ENCODE measurements at regions not wholly inside any gene's neighbourhood (a gene's known extent, or its start where the extent isn't known, plus 50 kb on each side); places are given as distances from the start of the nearest gene placed in this dataset.
"Not testable (repeated sequence)": the region's sequence is repeated elsewhere in the genome, so short reads cannot be mapped to it uniquely, and the experiment has no call there.

- no peaks in the 10 kb centered on the region for H3K36me3 ChIP-seq (replicated peaks)
- no peaks in the 10 kb centered on the region for H3K9me3 ChIP-seq
- H3K4me1 ChIP-seq, result no peaks in the 10 kb centered on the region
- no peaks in the 10 kb centered on the region for H3K27me3 ChIP-seq (ENCODE audit: low read depth)
- no peak for DNase-seq (ENCODE audit: low spot score in 2 of 2)
- no peak overlapping the region for H3K4me3 ChIP-seq
- in situ Hi-C loops (cut with MboI; ENCODE audit: low sequenced_read_pairs), result loop anchor here (25.0 kb wide), 1 partner anchor 1073 kb away; no protein-coding TSS in a partner anchor
Measured at GRCh38 chr18:75735291-75735690, 307.8 kb upstream of the SMIM21 start.

GRCh38 chr18:75730249-75730648, 302.7 kb upstream of the SMIM21 start:
- Histone ChIP-seq H3K4me1 (no peaks in the 10 kb centered on the region), H3K27me3 (ENCODE audit: low read depth) (no peaks in the 10 kb centered on the region), H3K9me3 (no peaks in the 10 kb centered on the region), H3K36me3 (replicated peaks) (no peaks in the 10 kb centered on the region), H3K4me3 (no peak overlapping the region)
- in situ Hi-C loops (cut with MboI; ENCODE audit: low sequenced_read_pairs), result loop anchor here (25.0 kb wide), 1 partner anchor 1068 kb away; no protein-coding TSS in a partner anchor
- no peak for DNase-seq (ENCODE audit: low spot score in 2 of 2)

- DNase-seq (ENCODE audit: low spot score in 2 of 2), result no peak
Measured at GRCh38 chr18:75728621-75729020, 301.1 kb upstream of the SMIM21 start.

GRCh38 chr18:75727456-75727855, 300.0 kb upstream of the SMIM21 start:
- Histone ChIP-seq H3K4me1 (no peaks in the 10 kb centered on the region), H3K4me3 (no peak overlapping the region), H3K9me3 (no peaks in the 10 kb centered on the region), H3K27me3 (ENCODE audit: low read depth) (no peaks in the 10 kb centered on the region), H3K36me3 (replicated peaks) (no peaks in the 10 kb centered on the region)
- in situ Hi-C loops (cut with MboI; ENCODE audit: low sequenced_read_pairs), result loop anchor here (25.0 kb wide), 1 partner anchor 1065 kb away; no protein-coding TSS in a partner anchor
- DNase-seq (ENCODE audit: low spot score in 2 of 2), result peak; percentile 3 to 66

More at GRCh38 chr18:75728621-75729020, 301.1 kb upstream of the SMIM21 start:
- Histone ChIP-seq H3K27me3 (ENCODE audit: low read depth) (no peaks in the 10 kb centered on the region), H3K9me3 (no peaks in the 10 kb centered on the region), H3K4me3 (no peak overlapping the region), H3K4me1 (no peaks in the 10 kb centered on the region), H3K36me3 (replicated peaks) (no peaks in the 10 kb centered on the region)
- in situ Hi-C loops (cut with MboI; ENCODE audit: low sequenced_read_pairs), result loop anchor here (25.0 kb wide), 1 partner anchor 1066 kb away; no protein-coding TSS in a partner anchor

GRCh38 chr18:75723521-75724340, 296.2 kb upstream of the SMIM21 start:
- DNase-seq (ENCODE audit: low spot score in 2 of 2), result no peak
- Histone ChIP-seq H3K4me3 (no peak overlapping the region), H3K36me3 (replicated peaks) (no peaks in the 10 kb centered on the region), H3K4me1 (no peaks in the 10 kb centered on the region), H3K27me3 (ENCODE audit: low read depth) (no peaks in the 10 kb centered on the region), H3K9me3 (no peaks in the 10 kb centered on the region)
- in situ Hi-C loops (cut with MboI; ENCODE audit: low sequenced_read_pairs), result no loop called here

- H3K4me1 ChIP-seq, result no peaks in the 10 kb centered on the region
- no peak for DNase-seq (ENCODE audit: low spot score in 2 of 2)
- H3K4me3 ChIP-seq, result no peak overlapping the region
- H3K9me3 ChIP-seq, result no peaks in the 10 kb centered on the region
- no peaks in the 10 kb centered on the region for H3K36me3 ChIP-seq (replicated peaks)
- no peaks in the 10 kb centered on the region for H3K27me3 ChIP-seq (ENCODE audit: low read depth)
- in situ Hi-C loops (cut with MboI; ENCODE audit: low sequenced_read_pairs), result no loop called here
Measured at GRCh38 chr18:75714766-75715165, 287.3 kb upstream of the SMIM21 start.

- H3K4me3 ChIP-seq; in situ Hi-C loops (cut with MboI; ENCODE audit: low sequenced_read_pairs); H3K9me3 ChIP-seq; DNase-seq (ENCODE audit: low spot score in 2 of 2); H3K36me3 ChIP-seq (replicated peaks); H3K27me3 ChIP-seq (ENCODE audit: low read depth); H3K4me1 ChIP-seq: not testable (repeated sequence)
Measured at GRCh38 chr18:75712124-75712867, 284.8 kb upstream of the SMIM21 start.

- no peak for DNase-seq (ENCODE audit: low spot score in 2 of 2)
- no peaks in the 10 kb centered on the region for H3K36me3 ChIP-seq (replicated peaks)
- H3K27me3 ChIP-seq (ENCODE audit: low read depth), result no peaks in the 10 kb centered on the region
- no peaks in the 10 kb centered on the region for H3K4me1 ChIP-seq
- in situ Hi-C loops (cut with MboI; ENCODE audit: low sequenced_read_pairs), result no loop called here
- H3K9me3 ChIP-seq, result no peaks in the 10 kb centered on the region
- H3K4me3 ChIP-seq, result no peak overlapping the region
Measured at GRCh38 chr18:75700561-75700960, 273.1 kb upstream of the SMIM21 start.

- Histone ChIP-seq H3K4me3 (no peak overlapping the region), H3K27me3 (ENCODE audit: low read depth) (no peaks in the 10 kb centered on the region), H3K9me3 (no peaks in the 10 kb centered on the region), H3K36me3 (replicated peaks) (no peaks in the 10 kb centered on the region), H3K4me1 (no peaks in the 10 kb centered on the region)
- in situ Hi-C loops (cut with MboI; ENCODE audit: low sequenced_read_pairs), result no loop called here
- DNase-seq (ENCODE audit: low spot score in 2 of 2), result no peak
Measured at GRCh38 chr18:75698861-75699260, 271.4 kb upstream of the SMIM21 start.

GRCh38 chr18:75697493-75697892, 270.0 kb upstream of the SMIM21 start:
- H3K9me3 ChIP-seq, result no peaks in the 10 kb centered on the region

GRCh38 chr18:75696391-75696790, 268.9 kb upstream of the SMIM21 start:
- no peaks in the 10 kb centered on the region for H3K9me3 ChIP-seq

More at GRCh38 chr18:75697493-75697892, 270.0 kb upstream of the SMIM21 start:
- no peak overlapping the region for H3K4me3 ChIP-seq
- H3K4me1 ChIP-seq, result no peaks in the 10 kb centered on the region
- no peaks in the 10 kb centered on the region for H3K36me3 ChIP-seq (replicated peaks)
- in situ Hi-C loops (cut with MboI; ENCODE audit: low sequenced_read_pairs), result no loop called here
- no peaks in the 10 kb centered on the region for H3K27me3 ChIP-seq (ENCODE audit: low read depth)
- no peak for DNase-seq (ENCODE audit: low spot score in 2 of 2)

GRCh38 chr18:75694292-75694691, 266.8 kb upstream of the SMIM21 start:
- H3K36me3 ChIP-seq (replicated peaks), result no peaks in the 10 kb centered on the region
- no peak overlapping the region for H3K4me3 ChIP-seq
- no peaks in the 10 kb centered on the region for H3K27me3 ChIP-seq (ENCODE audit: low read depth)
- DNase-seq (ENCODE audit: low spot score in 2 of 2), result no peak
- in situ Hi-C loops (cut with MboI; ENCODE audit: low sequenced_read_pairs), result no loop called here
- no peaks in the 10 kb centered on the region for H3K4me1 ChIP-seq
- H3K9me3 ChIP-seq, result no peaks in the 10 kb centered on the region

More at GRCh38 chr18:75696391-75696790, 268.9 kb upstream of the SMIM21 start:
- H3K36me3 ChIP-seq (replicated peaks), result no peaks in the 10 kb centered on the region
- H3K4me1 ChIP-seq, result no peaks in the 10 kb centered on the region
- in situ Hi-C loops (cut with MboI; ENCODE audit: low sequenced_read_pairs), result no loop called here
- no peak overlapping the region for H3K4me3 ChIP-seq
- no peak for DNase-seq (ENCODE audit: low spot score in 2 of 2)
- no peaks in the 10 kb centered on the region for H3K27me3 ChIP-seq (ENCODE audit: low read depth)

- DNase-seq (ENCODE audit: low spot score in 2 of 2), result no peak
- Histone ChIP-seq H3K36me3 (replicated peaks) (no peaks in the 10 kb centered on the region), H3K27me3 (ENCODE audit: low read depth) (no peaks in the 10 kb centered on the region), H3K9me3 (no peaks in the 10 kb centered on the region), H3K4me3 (no peak overlapping the region), H3K4me1 (no peaks in the 10 kb centered on the region)
- in situ Hi-C loops (cut with MboI; ENCODE audit: low sequenced_read_pairs), result no loop called here
Measured at GRCh38 chr18:75691483-75691882, 264.0 kb upstream of the SMIM21 start.

GRCh38 chr18:75690283-75690682, 262.8 kb upstream of the SMIM21 start:
- in situ Hi-C loops (cut with MboI; ENCODE audit: low sequenced_read_pairs); H3K4me1 ChIP-seq; DNase-seq (ENCODE audit: low spot score in 2 of 2); H3K27me3 ChIP-seq (ENCODE audit: low read depth); H3K36me3 ChIP-seq (replicated peaks); H3K4me3 ChIP-seq; H3K9me3 ChIP-seq: not testable (repeated sequence)

Data from HAP-1 (cell line).